ENCODE measurements at regions not wholly inside any gene's neighbourhood (a gene's known extent, or its start where the extent isn't known, plus 50 kb on each side); places are given as distances from the start of the nearest gene placed in this dataset.

GRCh38 chr9:106727969-106728368, 135.0 kb upstream of the ZNF462 start:
- Histone ChIP-seq H3K36me3 (no peaks in the 10 kb centered on the region), H3K4me1 (peaks cover 0 to 26% (median 0%) of the 10 kb centered on the region in 3 donors), H3K4me3 (no peak overlapping the region), H3K27ac (no peak overlapping the region), H3K9me3 (no peaks in the 10 kb centered on the region), H3K27me3 (no peaks in the 10 kb centered on the region)
- TF ChIP-seq POLR2A (IDR thresholded peaks at IDR 0.05) (no peak), POLR2AphosphoS5 (IDR thresholded peaks at IDR 0.05) (no peak), CTCF (IDR thresholded peaks at IDR 0.05) (no peak), EP300 (IDR thresholded peaks at IDR 0.05) (no peak)
- no peak for ATAC-seq
- 50 to 70% methylated on average over 2 of the region's 3 CpGs for WGBS, 2 donors (ENCODE audit: low coverage in 1 of 2)

- Histone ChIP-seq H3K27ac (no peak overlapping the region), H3K36me3 (no peaks in the 10 kb centered on the region), H3K4me1 (peaks cover 0 to 23% (median 0%) of the 10 kb centered on the region in 3 donors), H3K27me3 (no peaks in the 10 kb centered on the region), H3K9me3 (no peaks in the 10 kb centered on the region), H3K4me3 (no peak overlapping the region)
- ATAC-seq: no peak
- no peak for TF ChIP-seq POLR2AphosphoS5 (IDR thresholded peaks at IDR 0.05)
- TF ChIP-seq CTCF (IDR thresholded peaks at IDR 0.05): no peak
- no peak for TF ChIP-seq POLR2A (IDR thresholded peaks at IDR 0.05)
- TF ChIP-seq EP300 (IDR thresholded peaks at IDR 0.05): no peak
- WGBS, 2 donors (ENCODE audit: low coverage in 1 of 2): 31 to 71% methylated on average over 4 to 7 of the region's 7 CpGs
These were observed 134.1 kb upstream of the ZNF462 start for GRCh38 chr9:106728860-106729259.

- Histone ChIP-seq H3K4me3 (no peak overlapping the region), H3K9me3 (no peaks in the 10 kb centered on the region), H3K27ac (no peak overlapping the region), H3K27me3 (no peaks in the 10 kb centered on the region), H3K36me3 (no peaks in the 10 kb centered on the region), H3K4me1 (peaks cover 0 to 29% (median 4%) of the 10 kb centered on the region in 3 donors)
- no peak for TF ChIP-seq POLR2A (IDR thresholded peaks at IDR 0.05)
- TF ChIP-seq POLR2AphosphoS5 (IDR thresholded peaks at IDR 0.05): no peak
- no peak for TF ChIP-seq CTCF (IDR thresholded peaks at IDR 0.05)
- WGBS, 2 donors (ENCODE audit: low coverage in 1 of 2): 38 to 55% methylated on average over 1 of the region's 1 CpG
- no peak for ATAC-seq
These were observed 131.1 kb upstream of the ZNF462 start for GRCh38 chr9:106731910-106732309.

GRCh38 chr9:106733828-106734380, 129.1 kb upstream of the ZNF462 start:
- Histone ChIP-seq H3K9me3 (no peaks in the 10 kb centered on the region), H3K27me3 (no peaks in the 10 kb centered on the region), H3K27ac (no peak overlapping the region), H3K4me3 (no peak overlapping the region), H3K4me1 (peaks cover 0 to 26% (median 4%) of the 10 kb centered on the region in 3 donors), H3K36me3 (no peaks in the 10 kb centered on the region)
- TF ChIP-seq CTCF (IDR thresholded peaks at IDR 0.05): no peak
- no peak for ATAC-seq
- whole genome bisulfite sequencing, 2 donors (ENCODE audit: low coverage in 1 of 2): 93 to 97% methylated on average over 2 to 3 of the region's 3 CpGs

- TF ChIP-seq CTCF (IDR thresholded peaks at IDR 0.05) (no peak), EP300 (IDR thresholded peaks at IDR 0.05) (no peak), POLR2A (IDR thresholded peaks at IDR 0.05) (no peak), POLR2AphosphoS5 (IDR thresholded peaks at IDR 0.05) (no peak)
- H3K36me3 ChIP-seq: no peaks in the 10 kb centered on the region
- peak overlapping the region in 3 of 4 donors; percentile 28 to 52 (median 44) for H3K27ac ChIP-seq
- no peak for ATAC-seq
- H3K4me3 ChIP-seq: no peak overlapping the region
- no peaks in the 10 kb centered on the region for H3K9me3 ChIP-seq
- H3K27me3 ChIP-seq: no peaks in the 10 kb centered on the region
- peaks cover 0 to 19% (median 4%) of the 10 kb centered on the region in 3 donors for H3K4me1 ChIP-seq
- WGBS, 2 donors (ENCODE audit: low coverage in 1 of 2): 0 to 54% methylated on average over 1 to 3 of the region's 3 CpGs
These were observed 125.5 kb upstream of the ZNF462 start for GRCh38 chr9:106737516-106737915.
